Natural killer cell treated with Interleukin-12 subunit alpha and Interleukin-12 subunit beta and Interleukin-15 and Interleukin-18, amount 100 ng/mL, for 72 hours (primary cell): ENCODE measurements at regions not wholly inside any gene's neighbourhood (a gene's known extent, or its start where the extent isn't known, plus 50 kb on each side); places are given as distances from the start of the nearest gene placed in this dataset.
"Not testable (repeated sequence)": the region's sequence is repeated elsewhere in the genome, so short reads cannot be mapped to it uniquely, and the experiment has no call there.

ENCODE experiments used
- ATAC-seq, 2 donors: fragments of 150-1000 bp; cut with Tn5 transposase in 1 of 2; sonication (Bioruptor Pico), chemical (Tn5 transposase) in 1 of 2; 2 replicates each; pipeline ENCODE4 v1.10.0; 2021
- DNase-seq: peaks from one replicate; pipeline ENCODE4 v3.0.0; 2022; ENCODE audit warnings: low spot score
- H3K27ac Mint-ChIP-seq, 2 donors: 1 replicate in 1 of 2; 2 replicates in 1 of 2; pipeline ENCODE4 v1.8.0; 2022; ENCODE audit warnings: mixed read lengths in 2 of 2, mild to moderate bottlenecking in 1 of 2, moderate library complexity in 1 of 2
- H3K27me3 Mint-ChIP-seq, 2 donors: 1 replicate in 1 of 2; 2 replicates in 1 of 2; pipeline ENCODE4 v1.8.0; 2022; ENCODE audit warnings: mixed read lengths in 2 of 2
- H3K36me3 Mint-ChIP-seq: one replicate; pipeline ENCODE4 v1.8.0; 2022; ENCODE audit warnings: mixed read lengths
- H3K4me1 Mint-ChIP-seq, 2 donors: 1 replicate in 1 of 2; 2 replicates in 1 of 2; pipeline ENCODE4 v1.8.0; 2022; ENCODE audit warnings: low read depth in 2 of 2, mixed read lengths in 2 of 2, mild to moderate bottlenecking in 1 of 2
- H3K4me3 Mint-ChIP-seq: one replicate; pipeline ENCODE4 v1.8.0; 2022; ENCODE audit warnings: mixed read lengths
- H3K9me3 Mint-ChIP-seq: 2 replicates; pipeline ENCODE4 v1.8.0; 2022; ENCODE audit warnings: mixed read lengths

DNA sequence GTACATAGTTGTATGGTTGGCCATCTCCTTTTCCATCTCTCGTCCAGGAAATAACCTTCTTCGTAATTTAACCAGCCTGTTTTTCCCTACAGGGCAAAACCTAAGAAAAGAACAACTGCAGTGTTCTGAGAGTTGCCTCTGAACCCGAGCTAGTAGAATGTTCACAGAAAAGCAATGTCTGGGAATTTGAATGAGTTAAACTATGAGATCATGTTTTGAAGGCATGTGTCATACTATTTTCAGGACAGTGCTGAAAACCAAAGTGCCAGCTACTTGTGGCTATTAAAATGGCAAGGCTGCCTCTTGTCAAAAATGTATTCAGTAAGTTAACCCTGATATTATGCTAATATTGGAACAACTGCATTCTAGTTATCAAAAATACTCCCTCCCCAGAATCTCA lies 482.9 kb upstream of the SPRED2 start:
- Mint-ChIP-seq H3K36me3 (no peaks in the 10 kb centered on the region), H3K27ac (no peak overlapping the region), H3K9me3 (peaks cover 3% of the 10 kb centered on the region)

DNA sequence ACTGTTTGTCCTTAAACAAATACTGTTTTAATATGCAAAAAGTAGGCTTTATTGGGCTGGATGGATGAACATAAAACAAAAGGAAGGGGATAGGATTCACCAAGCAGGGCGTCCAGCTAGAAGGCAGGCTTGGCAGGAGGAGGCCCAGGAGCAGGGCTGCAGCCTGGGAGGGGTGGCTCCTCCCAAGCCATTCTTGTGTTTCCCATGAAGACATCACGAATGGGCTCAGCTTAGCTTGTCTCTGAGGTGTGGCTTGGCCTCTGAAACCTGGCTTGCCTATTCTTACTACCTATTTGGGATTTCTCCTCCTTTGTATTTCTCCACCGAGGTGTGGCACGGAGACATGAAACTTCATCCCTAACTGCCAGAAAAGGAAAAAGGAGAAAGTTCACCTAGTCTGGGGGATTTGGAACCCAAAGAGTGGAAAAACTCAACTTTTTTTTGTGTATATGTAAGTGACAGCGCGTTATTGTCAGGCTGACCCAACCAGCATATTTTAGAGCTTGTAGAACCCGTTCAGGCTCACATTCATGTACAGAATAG lies 481.9 kb upstream of the SPRED2 start:
- ATAC-seq (no peak), DNase-seq (no peak)
- Mint-ChIP-seq H3K27me3 (no peaks in the 10 kb centered on the region), H3K9me3 (peaks cover 3% of the 10 kb centered on the region), H3K4me3 (no peak overlapping the region), H3K4me1 (no peaks in the 10 kb centered on the region), H3K27ac (no peak overlapping the region), H3K36me3 (no peaks in the 10 kb centered on the region)

More for the DNA sequence above, 482.9 kb upstream of the SPRED2 start:
- Mint-ChIP-seq H3K4me3 (no peak overlapping the region), H3K4me1 (no peaks in the 10 kb centered on the region), H3K27me3 (no peaks in the 10 kb centered on the region)
- no peak for DNase-seq
- no peak for ATAC-seq

DNA sequence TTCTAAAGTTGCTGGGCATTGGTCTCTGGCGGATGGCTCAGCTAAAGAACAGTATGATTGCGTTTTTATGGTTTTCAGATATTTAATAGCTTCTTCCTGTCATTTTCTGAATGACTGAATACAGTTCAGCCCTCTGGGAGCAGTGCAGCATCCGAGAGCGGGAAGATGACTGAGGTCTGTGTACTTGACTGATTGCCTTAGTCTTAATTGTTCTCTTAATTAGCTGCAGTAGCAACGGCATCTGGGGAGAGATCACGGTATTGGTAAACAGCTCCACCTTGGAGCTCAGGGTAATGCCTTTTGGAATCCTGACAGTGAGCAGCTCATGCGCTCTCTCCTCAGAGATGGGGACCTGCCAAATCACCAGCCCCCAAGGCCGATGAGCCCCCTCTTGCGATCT lies 481.4 kb upstream of the SPRED2 start:
- H3K9me3 Mint-ChIP-seq = peaks cover 3% of the 10 kb centered on the region
- no peak overlapping the region for H3K27ac Mint-ChIP-seq
- no peak overlapping the region for H3K4me3 Mint-ChIP-seq
- no peaks in the 10 kb centered on the region for H3K27me3 Mint-ChIP-seq
- DNase-seq (no peak), ATAC-seq (no peak)
- H3K36me3 Mint-ChIP-seq = no peaks in the 10 kb centered on the region
- H3K4me1 Mint-ChIP-seq = no peaks in the 10 kb centered on the region

DNA sequence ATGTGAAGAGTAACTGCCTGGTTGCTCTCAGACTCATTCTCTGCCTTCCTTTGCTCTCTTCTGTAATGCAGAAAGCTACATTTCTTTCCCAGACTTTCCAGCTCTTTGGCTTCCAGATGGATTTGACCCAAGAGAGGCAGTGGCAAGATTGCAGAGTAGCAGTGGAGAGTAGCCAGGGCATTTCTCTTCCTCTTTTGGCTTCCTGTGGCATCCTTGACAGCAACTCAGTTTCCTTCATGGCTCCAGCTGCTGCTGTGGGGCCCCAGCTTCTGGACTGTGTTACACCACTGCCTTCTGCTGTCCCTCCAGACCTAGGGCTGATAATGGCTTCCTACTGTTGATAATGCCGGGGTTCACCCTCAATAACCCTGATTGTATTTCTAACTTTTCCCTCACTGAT lies 469.4 kb upstream of the SPRED2 start:
- no peak overlapping the region for H3K4me3 Mint-ChIP-seq
- no peaks in the 10 kb centered on the region for H3K36me3 Mint-ChIP-seq
- H3K4me1 Mint-ChIP-seq = no peaks in the 10 kb centered on the region
- ATAC-seq = no peak
- H3K27me3 Mint-ChIP-seq = peaks cover 0 to 7% of the 10 kb centered on the region in 2 donors
- peaks cover 5% of the 10 kb centered on the region for H3K9me3 Mint-ChIP-seq
- DNase-seq = no peak
- no peak overlapping the region for H3K27ac Mint-ChIP-seq

DNA sequence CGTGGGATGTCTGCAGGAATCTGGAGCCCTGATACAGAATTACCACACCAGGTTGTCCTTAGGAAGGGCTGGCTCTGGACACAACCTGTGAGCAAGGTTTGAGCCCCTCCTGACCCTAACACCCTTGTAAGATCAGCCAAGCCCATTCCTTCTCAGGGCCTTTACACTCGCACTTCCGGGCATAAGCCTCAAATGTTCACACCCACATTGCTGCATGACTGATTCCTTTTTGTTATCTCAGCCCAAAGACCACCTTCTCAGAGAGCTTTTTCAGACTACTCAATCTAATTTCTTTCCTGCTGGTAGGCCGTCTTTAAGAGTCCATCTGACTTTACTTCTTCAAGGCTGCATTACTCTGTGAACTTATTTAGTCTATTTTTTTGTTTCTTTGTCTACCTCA lies 464.0 kb upstream of the SPRED2 start:
- ATAC-seq (no peak), DNase-seq (no peak)
- peaks cover 11% of the 10 kb centered on the region for H3K9me3 Mint-ChIP-seq
- no peaks in the 10 kb centered on the region for H3K27me3 Mint-ChIP-seq
- H3K36me3 Mint-ChIP-seq = peaks cover 7% of the 10 kb centered on the region
- H3K27ac Mint-ChIP-seq = no peak overlapping the region
- no peaks in the 10 kb centered on the region for H3K4me1 Mint-ChIP-seq
- no peak overlapping the region for H3K4me3 Mint-ChIP-seq

DNA sequence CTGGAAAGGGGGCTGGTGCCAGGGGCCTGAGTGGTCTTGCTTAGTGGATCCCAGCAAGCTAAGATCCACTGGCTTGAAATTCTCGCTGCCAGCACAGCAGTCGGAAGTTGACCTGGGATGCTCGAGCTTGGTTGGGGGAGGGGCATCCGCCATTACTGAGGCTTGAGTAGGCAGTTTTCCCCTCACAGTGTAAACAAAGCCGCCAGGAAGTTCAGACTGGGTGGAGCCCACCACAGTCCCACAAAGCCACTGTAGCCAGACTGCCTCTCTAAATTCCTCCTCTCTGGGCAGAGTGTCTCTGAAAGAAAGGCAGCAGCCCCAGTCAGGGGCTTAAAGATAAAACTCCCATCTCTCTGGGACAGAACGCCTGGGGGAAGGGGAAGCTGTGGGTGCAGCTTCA lies 457.7 kb upstream of the SPRED2 start:
- H3K27me3 Mint-ChIP-seq, ATAC-seq, H3K36me3 Mint-ChIP-seq, H3K4me1 Mint-ChIP-seq, DNase-seq, H3K27ac Mint-ChIP-seq, H3K4me3 Mint-ChIP-seq: not testable (repeated sequence)
- H3K9me3 Mint-ChIP-seq = peaks cover 19% of the 10 kb centered on the region

DNA sequence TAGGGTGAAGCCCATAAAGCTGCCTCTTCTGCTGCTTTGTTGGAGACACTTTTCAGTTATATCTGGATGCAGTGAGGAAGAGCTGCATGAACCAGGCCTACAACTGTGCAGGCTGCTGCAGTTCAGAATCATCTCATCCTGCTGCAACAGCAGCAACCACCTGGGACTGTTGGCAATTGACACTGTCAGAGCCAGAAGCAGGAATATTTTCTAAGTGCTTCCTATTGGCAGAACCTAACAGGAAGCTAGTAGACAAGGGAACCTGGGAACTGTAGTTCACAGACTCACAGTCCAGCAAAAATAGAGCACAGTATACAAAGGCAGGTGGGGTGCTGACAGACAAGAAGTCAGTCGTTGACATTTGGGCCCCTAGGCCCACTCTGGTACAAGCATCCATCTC lies 452.9 kb upstream of the SPRED2 start:
- Mint-ChIP-seq H3K9me3 (peaks cover 3% of the 10 kb centered on the region), H3K4me1 (no peaks in the 10 kb centered on the region), H3K4me3 (no peak overlapping the region)

DNA sequence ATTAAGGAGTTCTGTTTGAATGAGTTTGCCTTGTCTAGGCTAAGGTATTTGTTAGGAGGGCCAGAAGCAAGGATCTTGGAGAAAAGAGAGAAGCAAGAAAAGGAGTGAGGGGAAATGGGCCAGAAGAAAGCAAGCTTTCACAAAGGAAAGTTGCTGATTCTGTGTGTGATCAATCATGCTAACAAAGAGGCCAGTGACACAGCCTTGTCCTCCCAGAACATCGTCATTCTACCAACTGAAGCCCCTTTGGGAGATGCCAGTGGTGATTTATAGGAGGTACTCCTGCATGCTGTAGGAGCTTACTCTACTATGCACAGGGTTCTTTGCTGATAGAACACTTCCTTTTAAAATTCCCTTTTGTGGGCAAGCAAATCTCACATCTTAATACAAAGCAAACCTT lies 449.2 kb upstream of the SPRED2 start:
- Mint-ChIP-seq H3K27me3 (peaks cover 0 to 5% of the 10 kb centered on the region in 2 donors), H3K27ac (no peak overlapping the region), H3K36me3 (no peaks in the 10 kb centered on the region), H3K4me3 (no peak overlapping the region), H3K9me3 (no peaks in the 10 kb centered on the region), H3K4me1 (no peaks in the 10 kb centered on the region)
- ATAC-seq (no peak), DNase-seq (no peak)

More for the DNA sequence above, 452.9 kb upstream of the SPRED2 start:
- Mint-ChIP-seq H3K36me3 (no peaks in the 10 kb centered on the region), H3K27ac (no peak overlapping the region), H3K27me3 (peaks cover 0 to 5% of the 10 kb centered on the region in 2 donors)
- DNase-seq (no peak), ATAC-seq (no peak)

DNA sequence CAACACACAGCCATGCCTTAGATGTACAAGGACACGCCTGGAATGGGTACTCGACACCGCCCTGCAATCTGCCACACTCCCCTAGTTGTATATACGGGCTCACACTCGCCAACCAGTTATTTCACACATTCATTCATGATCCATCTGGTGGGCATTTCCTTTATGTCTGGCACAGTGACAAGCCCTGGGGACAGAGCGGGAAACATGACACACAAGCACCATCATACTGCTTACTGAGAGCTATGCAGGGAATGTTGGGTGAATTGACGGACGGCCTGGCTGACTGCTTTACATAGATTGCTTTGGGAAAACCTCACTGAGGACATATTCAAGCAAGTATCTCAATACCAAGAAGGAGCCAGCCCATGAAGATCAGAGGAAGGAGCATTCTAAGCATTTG lies 448.0 kb upstream of the SPRED2 start:
- Mint-ChIP-seq H3K27me3 (peaks cover 0 to 5% of the 10 kb centered on the region in 2 donors), H3K36me3 (no peaks in the 10 kb centered on the region), H3K4me3 (no peak overlapping the region), H3K27ac (no peak overlapping the region), H3K4me1 (no peaks in the 10 kb centered on the region), H3K9me3 (no peaks in the 10 kb centered on the region)
- DNase-seq = no peak
- ATAC-seq = no peak

DNA sequence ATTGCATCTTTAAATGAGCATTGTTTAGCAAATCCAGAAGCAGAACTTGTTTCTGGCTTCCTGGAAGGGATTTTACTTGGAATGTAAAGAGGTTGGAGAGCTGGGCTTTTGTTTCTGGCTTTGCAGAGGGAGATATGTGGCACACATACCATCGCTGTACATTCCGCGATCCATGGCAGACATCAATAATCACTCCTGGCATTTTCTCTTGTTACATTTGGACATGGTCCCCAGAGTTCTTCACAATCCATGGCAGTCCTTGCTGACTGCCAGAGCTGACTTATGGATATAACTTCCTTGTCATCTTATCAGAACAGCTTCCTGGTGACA lies 445.6 kb upstream of the SPRED2 start:
- DNase-seq = no peak
- Mint-ChIP-seq H3K9me3 (no peaks in the 10 kb centered on the region), H3K27ac (no peak overlapping the region)

DNA sequence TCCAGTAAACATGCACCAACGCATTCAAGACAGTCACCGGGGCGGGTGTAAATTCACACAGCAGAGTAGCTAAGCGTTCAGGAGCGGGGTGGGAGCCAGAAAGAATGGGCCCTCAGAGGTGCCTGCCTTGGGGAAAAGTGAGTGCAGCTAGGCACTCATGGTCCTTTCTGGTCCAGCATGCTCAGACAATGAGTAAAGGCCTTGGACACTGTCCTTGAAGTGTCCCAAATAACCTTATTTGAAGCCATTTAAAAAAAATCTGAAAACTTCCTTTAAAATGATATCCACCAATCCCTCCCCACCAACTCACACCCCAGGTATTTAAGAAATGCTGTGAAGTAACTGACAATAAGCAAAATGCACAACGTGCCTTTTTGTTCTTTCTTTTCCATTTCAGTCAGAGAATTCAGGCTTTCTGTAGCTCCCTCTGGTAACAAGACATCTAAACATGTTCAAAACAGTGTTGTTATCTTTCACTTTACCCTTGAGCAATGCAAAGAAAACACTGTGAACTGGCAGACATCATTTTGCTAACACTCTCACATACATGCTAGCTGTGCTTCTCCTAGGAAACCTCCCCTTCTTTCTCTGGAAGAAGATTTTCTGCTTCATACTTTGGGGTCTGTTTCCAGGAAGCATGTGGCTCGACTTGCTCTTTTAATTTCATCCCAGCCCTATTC lies 445.1 kb upstream of the SPRED2 start:
- DNase-seq (no peak), ATAC-seq (no peak)
- H3K27me3 Mint-ChIP-seq = no peaks in the 10 kb centered on the region
- no peak overlapping the region for H3K27ac Mint-ChIP-seq
- no peaks in the 10 kb centered on the region for H3K9me3 Mint-ChIP-seq
- H3K36me3 Mint-ChIP-seq = no peaks in the 10 kb centered on the region
- no peak overlapping the region for H3K4me3 Mint-ChIP-seq
- no peaks in the 10 kb centered on the region for H3K4me1 Mint-ChIP-seq

More for the DNA sequence above, 445.6 kb upstream of the SPRED2 start:
- H3K4me1 Mint-ChIP-seq = no peaks in the 10 kb centered on the region
- H3K27me3 Mint-ChIP-seq = no peaks in the 10 kb centered on the region
- no peaks in the 10 kb centered on the region for H3K36me3 Mint-ChIP-seq
- ATAC-seq = no peak
- no peak overlapping the region for H3K4me3 Mint-ChIP-seq

DNA sequence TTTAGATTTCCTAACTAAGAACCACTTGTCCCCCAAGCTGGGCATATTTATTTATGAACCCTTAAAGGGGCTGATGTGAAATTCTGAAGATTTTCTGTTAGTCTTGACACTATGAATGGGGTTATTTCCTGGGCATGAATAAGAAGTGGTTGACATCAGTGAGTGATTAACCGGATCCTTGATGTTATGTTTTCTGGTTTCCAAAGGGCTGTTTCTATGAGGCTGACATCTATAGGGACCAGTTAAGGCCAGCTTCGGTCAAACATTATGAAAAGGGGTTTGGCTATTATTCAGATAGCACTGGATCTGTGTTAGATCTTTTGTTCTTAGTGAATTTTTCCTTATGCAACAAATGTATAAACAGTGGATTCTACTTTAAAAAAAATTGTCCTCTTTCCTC lies 443.7 kb upstream of the SPRED2 start:
- H3K36me3 Mint-ChIP-seq = no peaks in the 10 kb centered on the region

DNA sequence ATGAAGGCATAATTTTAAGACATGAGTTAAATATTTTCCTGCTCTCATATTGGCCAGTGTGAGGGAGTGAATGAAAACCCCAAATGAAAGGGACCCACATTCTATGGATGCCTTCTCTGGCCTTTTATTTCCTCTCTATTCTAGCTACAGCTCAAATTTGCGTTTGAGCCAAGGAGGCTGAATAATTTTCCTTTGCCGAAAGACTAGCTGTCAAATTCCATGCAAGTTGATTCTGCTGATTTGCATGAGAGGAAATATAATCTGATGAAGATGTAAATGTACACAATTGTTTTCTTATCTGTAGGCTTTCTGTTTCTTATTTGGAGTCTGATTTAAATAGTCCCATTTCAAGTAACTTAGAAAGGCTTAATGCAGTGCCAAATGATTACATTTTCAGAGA lies 438.4 kb upstream of the SPRED2 start:
- no peaks in the 10 kb centered on the region for H3K36me3 Mint-ChIP-seq
- H3K27ac Mint-ChIP-seq = no peak overlapping the region
- no peaks in the 10 kb centered on the region for H3K4me1 Mint-ChIP-seq
- H3K9me3 Mint-ChIP-seq = peaks cover 2% of the 10 kb centered on the region
- ATAC-seq = no peak
- no peak overlapping the region for H3K4me3 Mint-ChIP-seq
- no peak for DNase-seq
- peaks cover 0 to 5% of the 10 kb centered on the region in 2 donors for H3K27me3 Mint-ChIP-seq

More for the DNA sequence above, 443.7 kb upstream of the SPRED2 start:
- DNase-seq = no peak
- Mint-ChIP-seq H3K9me3 (no peaks in the 10 kb centered on the region), H3K4me1 (no peaks in the 10 kb centered on the region), H3K4me3 (no peak overlapping the region), H3K27ac (no peak overlapping the region), H3K27me3 (no peaks in the 10 kb centered on the region)
- no peak for ATAC-seq

DNA sequence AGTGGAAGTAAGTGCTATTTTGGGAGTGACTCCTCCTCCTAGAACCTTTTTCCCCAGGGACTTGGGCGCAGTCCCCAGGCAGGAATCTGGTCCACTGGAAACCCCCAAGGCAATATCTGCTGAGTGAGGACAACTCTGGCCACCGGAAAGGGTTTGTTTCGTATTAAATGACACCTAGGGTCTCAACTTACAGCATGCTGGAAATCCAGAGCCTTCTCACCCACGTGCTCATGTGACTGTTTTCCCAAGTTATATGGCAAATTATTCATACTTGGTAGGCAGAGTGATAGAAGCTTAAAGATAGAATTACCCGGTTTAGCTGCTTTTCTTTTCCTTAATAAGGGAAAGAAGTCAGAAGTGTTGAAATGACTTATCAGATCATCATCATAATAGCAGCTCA lies 436.9 kb upstream of the SPRED2 start:
- ATAC-seq (no peak), DNase-seq (no peak)
- Mint-ChIP-seq H3K27me3 (peaks cover 0 to 5% of the 10 kb centered on the region in 2 donors), H3K9me3 (peaks cover 2% of the 10 kb centered on the region), H3K27ac (no peak overlapping the region), H3K36me3 (no peaks in the 10 kb centered on the region), H3K4me1 (no peaks in the 10 kb centered on the region), H3K4me3 (no peak overlapping the region)

DNA sequence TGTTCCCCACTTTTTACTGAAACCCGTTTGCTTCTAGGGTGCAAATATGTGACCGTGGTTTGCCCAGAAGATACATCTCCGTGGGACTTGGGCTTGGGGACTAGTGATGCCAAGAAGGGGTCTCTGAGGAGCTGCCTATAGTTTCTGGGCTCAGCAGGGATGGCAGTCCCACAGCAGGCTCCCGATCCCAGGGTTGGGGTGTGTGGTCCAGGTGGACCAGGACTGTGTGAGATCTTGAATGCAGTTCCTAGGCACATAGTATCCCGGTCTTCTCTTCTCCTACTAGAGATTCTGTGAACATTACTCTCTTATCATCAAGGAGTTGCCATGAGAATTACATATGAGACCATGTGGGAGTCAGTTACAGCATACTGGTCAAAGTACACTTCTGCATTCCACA lies 435.8 kb upstream of the SPRED2 start:
- Mint-ChIP-seq H3K4me1 (no peaks in the 10 kb centered on the region), H3K9me3 (peaks cover 2% of the 10 kb centered on the region), H3K27ac (no peak overlapping the region), H3K27me3 (peaks cover 0 to 5% of the 10 kb centered on the region in 2 donors), H3K4me3 (no peak overlapping the region), H3K36me3 (no peaks in the 10 kb centered on the region)
- no peak for DNase-seq
- ATAC-seq = peak in 1 of 2 donors; percentile 53
